ENCODE measurements at regions not wholly inside any gene's neighbourhood (a gene's known extent, or its start where the extent isn't known, plus 50 kb on each side); places are given as distances from the start of the nearest gene placed in this dataset.

DNA sequence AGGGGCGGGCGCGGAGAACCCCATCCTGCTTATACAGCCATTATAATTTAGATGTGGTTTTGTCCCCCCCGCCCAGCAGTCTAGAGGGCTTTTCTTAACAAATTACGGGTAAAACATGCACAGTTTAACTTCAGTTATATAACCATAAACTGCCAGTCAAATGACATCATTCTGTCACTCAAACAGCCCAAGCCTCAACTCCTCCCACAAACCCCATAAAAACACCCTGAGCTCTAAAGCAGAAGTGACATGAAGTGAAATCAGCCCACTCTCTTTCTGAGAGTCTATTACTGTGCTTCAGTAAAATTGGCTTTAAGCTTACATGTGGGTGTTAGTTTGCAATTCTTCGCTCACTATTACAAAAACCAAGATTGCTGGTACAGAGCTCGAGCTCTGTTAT lies 705.1 kb upstream of the GCFC2 start:
- TF ChIP-seq LEF1 (IDR thresholded peaks at IDR 0.05; ENCODE audit: borderline replicate concordance) (no peak), FOXA1 (IDR thresholded peaks at IDR 0.05) (no peak)
